Stomach (tissue), 4 donors: ENCODE measurements at regions not wholly inside any gene's neighbourhood (a gene's known extent, or its start where the extent isn't known, plus 50 kb on each side); places are given as distances from the start of the nearest gene placed in this dataset.

ENCODE experiments used
- POLR2A ChIP-seq, 4 donors: fragments of 450-650 bp; IDR thresholded peaks; one replicate each; pipeline ENCODE4 v1.6.1; 2016; ENCODE audit warnings: antibody characterized with exemption in 4 of 4, control low read depth in 2 of 4, mild to moderate bottlenecking in 1 of 4, moderate library complexity in 1 of 4
- POLR2AphosphoS5 ChIP-seq, 3 donors: sonication (generic); formaldehyde crosslinking; IDR thresholded peaks; one replicate each; pipeline ENCODE4 v1.6.1; 2016; ENCODE audit warnings: antibody characterized with exemption in 3 of 3
- TF ChIP-seq, protein P1 (sequence below), 7 experiments: fragments of 450-650 bp in 4 of 7; fragments of 200-600 bp in 3 of 7; sonication (generic) in 3 of 7; IDR thresholded peaks; one replicate each; pipeline ENCODE4 v1.5.1; 2016 to 2019; ENCODE audit warnings: antibody characterized with exemption in 7 of 7, control low read depth in 2 of 7, mild to moderate bottlenecking in 1 of 7

DNA sequence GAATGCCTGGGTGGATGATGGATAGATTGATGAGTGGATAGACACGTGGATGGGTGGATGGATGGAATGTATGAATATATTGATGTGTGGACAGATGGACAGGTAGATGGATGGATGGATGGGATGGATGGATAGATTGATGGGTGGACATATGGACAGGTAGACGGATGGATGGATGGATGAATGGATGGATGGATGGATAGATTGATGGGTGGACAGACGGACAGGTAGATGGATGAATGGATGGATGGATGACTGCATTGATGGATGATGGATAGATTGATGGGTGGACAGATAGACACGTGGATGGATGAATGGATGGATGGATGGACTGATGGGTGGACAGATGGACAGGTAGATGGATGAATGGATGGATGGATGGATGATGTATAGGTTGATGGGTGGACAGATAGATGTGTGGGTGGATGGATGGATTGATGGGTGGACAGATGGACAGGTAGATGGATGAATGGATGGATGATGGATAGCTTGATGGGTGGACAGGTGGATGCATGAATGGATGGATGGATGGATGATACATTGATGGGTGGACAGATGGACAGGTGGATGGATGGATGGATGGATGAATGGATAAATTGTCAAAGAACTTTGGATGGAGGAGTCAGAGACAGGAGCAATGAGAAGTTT, 171.4 kb upstream of the AFDN start:
- TF ChIP-seq POLR2AphosphoS5 (IDR thresholded peaks at IDR 0.05) (no peak), POLR2A (IDR thresholded peaks at IDR 0.05) (no peak)
- TF ChIP-seq, protein P1, sequence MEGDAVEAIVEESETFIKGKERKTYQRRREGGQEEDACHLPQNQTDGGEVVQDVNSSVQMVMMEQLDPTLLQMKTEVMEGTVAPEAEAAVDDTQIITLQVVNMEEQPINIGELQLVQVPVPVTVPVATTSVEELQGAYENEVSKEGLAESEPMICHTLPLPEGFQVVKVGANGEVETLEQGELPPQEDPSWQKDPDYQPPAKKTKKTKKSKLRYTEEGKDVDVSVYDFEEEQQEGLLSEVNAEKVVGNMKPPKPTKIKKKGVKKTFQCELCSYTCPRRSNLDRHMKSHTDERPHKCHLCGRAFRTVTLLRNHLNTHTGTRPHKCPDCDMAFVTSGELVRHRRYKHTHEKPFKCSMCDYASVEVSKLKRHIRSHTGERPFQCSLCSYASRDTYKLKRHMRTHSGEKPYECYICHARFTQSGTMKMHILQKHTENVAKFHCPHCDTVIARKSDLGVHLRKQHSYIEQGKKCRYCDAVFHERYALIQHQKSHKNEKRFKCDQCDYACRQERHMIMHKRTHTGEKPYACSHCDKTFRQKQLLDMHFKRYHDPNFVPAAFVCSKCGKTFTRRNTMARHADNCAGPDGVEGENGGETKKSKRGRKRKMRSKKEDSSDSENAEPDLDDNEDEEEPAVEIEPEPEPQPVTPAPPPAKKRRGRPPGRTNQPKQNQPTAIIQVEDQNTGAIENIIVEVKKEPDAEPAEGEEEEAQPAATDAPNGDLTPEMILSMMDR (IDR thresholded peaks at IDR 0.05), result no peak
